ENCODE measurements at regions not wholly inside any gene's neighbourhood (a gene's known extent, or its start where the extent isn't known, plus 50 kb on each side); places are given as distances from the start of the nearest gene placed in this dataset.

- H3K4me3 Mint-ChIP-seq (ENCODE audit: unreplicated experiment) = no peak overlapping the region
- no peaks in the 10 kb centered on the region for H3K27me3 Mint-ChIP-seq (ENCODE audit: unreplicated experiment)
- no peaks in the 10 kb centered on the region for H3K9me3 Mint-ChIP-seq (ENCODE audit: unreplicated experiment)
- no peak for DNase-seq (ENCODE audit: low spot score)
- H3K36me3 Mint-ChIP-seq (ENCODE audit: low read depth, unreplicated experiment) = no peaks in the 10 kb centered on the region
- no peak overlapping the region for H3K27ac Mint-ChIP-seq (ENCODE audit: unreplicated experiment)
- TF ChIP-seq CTCF (IDR thresholded peaks at IDR 0.05; ENCODE audit: unreplicated experiment) = no peak
- peaks cover 3% of the 10 kb centered on the region for H3K4me1 Mint-ChIP-seq (ENCODE audit: unreplicated experiment)
Observed at GRCh38 chr1:168924976-168925375, 181.5 kb upstream of the ATP1B1 start.

GRCh38 chr1:168926236-168926635 lies 180.3 kb upstream of the ATP1B1 start:
- H3K4me1 Mint-ChIP-seq (ENCODE audit: unreplicated experiment) = peaks cover 3% of the 10 kb centered on the region
- no peak for TF ChIP-seq CTCF (IDR thresholded peaks at IDR 0.05; ENCODE audit: unreplicated experiment)
- H3K27me3 Mint-ChIP-seq (ENCODE audit: unreplicated experiment) = no peaks in the 10 kb centered on the region
- H3K36me3 Mint-ChIP-seq (ENCODE audit: low read depth, unreplicated experiment) = no peaks in the 10 kb centered on the region
- H3K27ac Mint-ChIP-seq (ENCODE audit: unreplicated experiment) = no peak overlapping the region
- H3K4me3 Mint-ChIP-seq (ENCODE audit: unreplicated experiment) = no peak overlapping the region
- no peaks in the 10 kb centered on the region for H3K9me3 Mint-ChIP-seq (ENCODE audit: unreplicated experiment)
- DNase-seq (ENCODE audit: low spot score) = no peak

DNA sequence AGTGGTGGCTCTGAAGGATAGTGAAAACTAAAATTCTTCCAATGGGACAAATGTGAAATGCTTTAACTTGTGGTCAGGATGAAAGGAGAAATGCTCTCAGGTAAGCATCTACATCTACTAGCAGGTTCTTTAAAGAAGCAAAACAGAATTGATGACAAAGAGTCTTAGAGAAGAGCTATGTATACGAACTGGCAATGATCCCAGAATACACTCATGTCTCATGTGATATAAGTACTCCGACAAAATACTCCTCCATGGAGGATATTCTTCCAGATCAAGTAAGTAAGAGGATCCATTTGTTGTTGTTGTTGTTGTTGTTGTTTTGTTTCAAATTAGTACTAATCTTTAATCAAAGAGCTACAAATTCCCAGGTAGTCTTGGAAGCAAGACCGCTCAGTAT lies 174.0 kb upstream of the ATP1B1 start:
- no peaks in the 10 kb centered on the region for H3K27me3 Mint-ChIP-seq (ENCODE audit: unreplicated experiment)
- no peaks in the 10 kb centered on the region for H3K4me1 Mint-ChIP-seq (ENCODE audit: unreplicated experiment)
- TF ChIP-seq CTCF (IDR thresholded peaks at IDR 0.05; ENCODE audit: unreplicated experiment) = no peak
- H3K4me3 Mint-ChIP-seq (ENCODE audit: unreplicated experiment) = no peak overlapping the region
- DNase-seq (ENCODE audit: low spot score) = no peak
- H3K9me3 Mint-ChIP-seq (ENCODE audit: unreplicated experiment) = no peaks in the 10 kb centered on the region
- H3K36me3 Mint-ChIP-seq (ENCODE audit: low read depth, unreplicated experiment) = no peaks in the 10 kb centered on the region
- H3K27ac Mint-ChIP-seq (ENCODE audit: unreplicated experiment) = no peak overlapping the region

DNA sequence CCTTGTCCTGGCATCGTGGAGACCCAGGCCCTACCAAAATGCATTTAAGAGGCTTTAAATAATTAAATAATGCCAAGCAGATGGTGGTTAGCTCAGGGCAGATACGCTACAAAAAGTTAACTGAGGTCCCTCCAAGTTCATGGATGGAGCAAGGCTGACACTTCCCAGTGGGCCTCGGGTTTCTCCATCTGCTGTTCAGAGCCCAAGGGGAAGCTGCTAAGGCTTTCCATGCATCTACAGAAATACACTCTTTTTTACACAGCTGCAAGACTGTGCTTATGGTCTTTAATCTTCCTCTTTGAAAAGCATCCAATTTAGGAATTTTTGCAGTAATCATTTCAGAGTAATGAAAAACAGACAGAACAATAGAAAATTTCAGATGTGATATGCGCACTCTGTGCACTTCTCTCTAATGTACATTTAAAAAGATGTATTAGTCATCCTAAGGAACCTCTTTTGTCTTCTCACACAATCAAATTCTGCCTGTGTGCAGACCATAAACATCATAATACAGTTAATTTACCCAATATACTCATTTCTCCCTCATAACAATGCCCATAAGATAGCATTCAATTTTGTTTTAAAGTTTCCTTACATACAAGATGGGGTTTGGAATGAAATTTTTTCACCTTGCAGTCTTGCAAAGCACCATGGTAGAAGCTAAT lies 173.2 kb upstream of the ATP1B1 start:
- H3K4me1 Mint-ChIP-seq (ENCODE audit: unreplicated experiment) = no peaks in the 10 kb centered on the region
- H3K27ac Mint-ChIP-seq (ENCODE audit: unreplicated experiment) = no peak overlapping the region
- no peaks in the 10 kb centered on the region for H3K9me3 Mint-ChIP-seq (ENCODE audit: unreplicated experiment)

More for the DNA sequence above, 173.2 kb upstream of the ATP1B1 start:
- no peak for DNase-seq (ENCODE audit: low spot score)
- no peak for TF ChIP-seq CTCF (IDR thresholded peaks at IDR 0.05; ENCODE audit: unreplicated experiment)
- H3K27me3 Mint-ChIP-seq (ENCODE audit: unreplicated experiment) = no peaks in the 10 kb centered on the region
- H3K36me3 Mint-ChIP-seq (ENCODE audit: low read depth, unreplicated experiment) = no peaks in the 10 kb centered on the region
- no peak overlapping the region for H3K4me3 Mint-ChIP-seq (ENCODE audit: unreplicated experiment)

Data from endothelial cell (in vitro differentiated cells).